ENCODE measurements at regions not wholly inside any gene's neighbourhood (a gene's known extent, or its start where the extent isn't known, plus 50 kb on each side); places are given as distances from the start of the nearest gene placed in this dataset.
"Not testable (repeated sequence)": the region's sequence is repeated elsewhere in the genome, so short reads cannot be mapped to it uniquely, and the experiment has no call there.

DNA sequence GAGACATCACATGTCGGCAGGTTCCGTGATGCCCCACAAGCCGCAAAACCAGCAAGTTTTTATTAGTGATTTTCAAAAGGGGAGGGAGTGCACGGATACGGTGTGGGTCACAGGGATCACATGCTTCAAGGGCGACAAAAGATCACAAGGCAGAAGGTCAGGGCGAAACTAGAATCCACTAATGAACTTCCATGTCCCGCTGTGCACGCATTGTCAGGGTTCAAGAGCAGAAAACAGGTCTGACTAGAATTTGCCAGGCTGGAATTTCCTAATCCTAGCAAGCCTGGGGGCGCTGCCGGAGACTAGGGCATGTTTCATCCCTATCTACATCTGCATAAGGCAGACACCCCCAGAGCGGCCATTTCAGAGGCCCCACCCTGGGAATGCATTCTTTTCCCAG, 225.2 kb downstream of the NPHP4 start:
- intact Hi-C loops (cut with micrococcal nuclease): not testable (repeated sequence)

DNA sequence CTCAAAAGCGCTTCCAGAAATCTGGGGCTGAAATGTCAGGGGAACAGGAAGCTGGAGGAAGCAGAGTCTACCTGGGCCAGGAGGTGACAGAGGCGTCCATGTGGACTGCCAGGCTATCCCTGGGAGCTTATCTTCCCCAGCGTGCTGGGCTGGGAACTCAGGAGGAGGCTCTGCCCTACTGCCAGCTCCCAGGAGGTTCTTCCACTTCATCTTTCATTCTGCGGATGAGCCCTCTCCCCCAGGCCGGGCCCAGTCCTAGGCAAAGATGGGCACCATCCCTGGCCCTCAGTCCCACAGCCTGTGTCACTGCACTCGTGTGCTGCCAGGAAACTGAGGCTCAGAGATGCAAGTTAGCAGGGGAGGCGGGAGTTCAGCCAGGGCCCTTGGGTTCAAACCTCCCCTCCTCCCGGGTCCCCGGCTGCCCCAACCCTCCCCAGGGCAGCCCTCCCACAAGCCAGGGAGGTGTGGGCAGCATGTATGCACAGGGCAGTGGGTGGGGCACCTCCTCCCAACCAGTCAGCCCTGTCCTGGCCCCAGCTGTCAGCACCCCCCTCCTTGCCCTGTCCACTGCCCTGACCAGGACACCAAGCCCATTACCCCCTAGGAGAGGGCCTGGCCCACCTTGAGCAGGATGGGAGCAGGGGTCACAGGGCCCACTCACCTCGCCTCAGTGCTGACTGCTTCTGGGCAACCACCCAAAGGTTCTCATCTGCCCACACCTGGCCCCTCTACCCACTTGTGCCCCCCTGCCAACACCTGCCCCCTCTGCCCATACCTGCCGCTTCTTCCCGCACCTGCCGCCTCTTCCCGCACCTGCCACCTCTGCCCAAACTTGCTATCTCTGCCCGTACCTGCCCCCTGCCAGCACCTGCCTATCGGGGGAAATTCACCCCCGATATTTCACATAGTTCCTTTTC, 226.0 kb downstream of the NPHP4 start:
- intact Hi-C loops (cut with micrococcal nuclease): no loop called here

GRCh38 chr1:5765483-5765882, 226.7 kb downstream of the NPHP4 start:
- intact Hi-C loops (cut with micrococcal nuclease): no loop called here

GRCh38 chr1:5764959-5765358, 227.3 kb downstream of the NPHP4 start:
- intact Hi-C loops (cut with micrococcal nuclease): no loop called here

DNA sequence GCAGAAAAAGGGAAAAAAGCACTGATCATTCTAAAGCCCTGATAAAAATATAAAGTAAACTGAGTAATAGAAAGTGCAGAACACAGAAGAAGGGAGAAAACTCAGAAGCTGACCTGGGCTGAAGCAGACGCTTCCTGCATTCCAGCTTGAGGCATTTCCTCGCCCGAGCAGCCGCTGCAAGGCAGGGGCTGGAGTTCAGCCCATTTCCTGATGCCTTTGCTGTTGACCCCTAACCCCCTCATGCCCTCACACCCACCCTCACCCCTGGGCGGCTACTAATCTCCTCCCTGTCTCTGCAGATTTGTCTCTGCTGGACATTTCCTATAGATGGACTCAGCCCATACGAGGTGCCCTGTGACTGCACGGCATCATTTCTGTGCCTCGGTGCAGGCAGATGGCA, 227.8 kb downstream of the NPHP4 start:
- intact Hi-C loops (cut with micrococcal nuclease): no loop called here

- intact Hi-C loops (cut with micrococcal nuclease): no loop called here
These were observed 228.4 kb downstream of the NPHP4 start for GRCh38 chr1:5763696-5764370.

DNA sequence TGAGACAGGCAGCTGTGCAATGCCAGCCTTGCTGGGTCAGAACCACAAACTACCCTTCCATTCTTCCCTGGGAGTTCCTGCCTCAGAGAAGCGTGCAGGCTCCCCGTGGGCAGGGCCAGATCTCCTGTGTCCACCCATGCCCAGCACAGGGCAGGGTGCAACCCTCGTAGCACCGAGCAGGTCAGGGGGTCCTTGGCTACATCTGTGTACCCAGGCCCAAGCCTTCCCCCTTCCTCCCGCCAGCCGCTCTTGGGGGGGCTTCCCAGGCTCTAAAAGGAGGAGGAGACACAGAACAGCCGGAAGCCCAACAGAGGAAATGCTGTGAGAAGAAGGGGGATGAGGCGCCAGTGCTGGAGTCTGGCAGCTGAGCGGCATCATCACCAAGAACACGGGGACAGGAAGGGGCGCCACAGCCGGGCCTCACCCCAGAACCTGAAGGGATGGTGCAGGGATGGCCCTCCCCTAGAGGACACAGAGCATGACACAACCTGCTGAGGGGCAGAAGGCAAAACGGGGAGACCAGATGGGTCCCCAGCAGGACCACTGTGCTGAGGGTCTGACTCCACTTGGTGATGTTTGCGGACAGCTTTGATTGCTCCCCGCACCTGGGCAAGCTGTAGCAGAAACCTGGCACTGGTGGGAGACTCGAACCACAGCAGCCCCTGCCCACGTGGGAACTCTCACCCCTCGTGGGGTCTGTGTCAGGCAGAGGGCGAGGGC, 233.2 kb downstream of the NPHP4 start:
- intact Hi-C loops (cut with micrococcal nuclease): no loop called here

GRCh38 chr1:5758000-5758858, 234.0 kb downstream of the NPHP4 start:
- intact Hi-C loops (cut with micrococcal nuclease): no loop called here

GRCh38 chr1:5757187-5757805, 234.9 kb downstream of the NPHP4 start:
- intact Hi-C loops (cut with micrococcal nuclease): no loop called here

DNA sequence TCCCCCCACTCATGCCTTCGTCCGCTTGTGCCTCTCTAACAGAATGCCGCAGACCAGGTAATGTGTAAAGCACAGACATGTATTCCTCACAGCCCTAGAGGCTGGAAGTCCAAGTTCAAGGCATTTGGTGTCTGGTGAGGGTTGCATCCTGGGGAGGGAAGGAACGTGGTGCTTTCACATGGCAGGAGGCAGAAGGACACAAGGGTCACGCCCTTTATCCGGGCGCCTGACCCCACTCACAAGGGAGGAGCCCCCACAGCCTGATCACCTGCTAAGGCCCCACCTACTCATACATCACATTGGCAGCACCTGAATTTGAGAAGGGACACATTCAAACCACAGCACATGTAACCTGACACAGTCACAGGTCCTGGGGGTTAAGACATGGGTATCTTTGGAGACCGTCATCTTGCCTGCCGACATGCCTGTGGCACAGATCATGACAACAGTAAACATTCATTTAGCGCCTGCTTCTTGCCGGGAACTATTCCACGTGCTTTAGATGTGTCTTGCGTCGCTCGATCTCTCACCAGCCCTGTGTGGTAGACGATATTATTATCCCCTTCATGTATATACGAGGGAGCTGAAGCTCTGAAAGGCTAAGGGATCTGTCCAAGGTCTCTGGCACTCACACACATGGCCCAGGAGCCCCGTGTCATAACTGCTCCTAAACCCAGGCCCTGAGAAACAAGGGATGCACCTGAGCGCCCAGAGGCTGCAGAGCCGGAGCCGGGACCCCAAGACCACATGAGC, 235.6 kb downstream of the NPHP4 start:
- intact Hi-C loops (cut with micrococcal nuclease): no loop called here

DNA sequence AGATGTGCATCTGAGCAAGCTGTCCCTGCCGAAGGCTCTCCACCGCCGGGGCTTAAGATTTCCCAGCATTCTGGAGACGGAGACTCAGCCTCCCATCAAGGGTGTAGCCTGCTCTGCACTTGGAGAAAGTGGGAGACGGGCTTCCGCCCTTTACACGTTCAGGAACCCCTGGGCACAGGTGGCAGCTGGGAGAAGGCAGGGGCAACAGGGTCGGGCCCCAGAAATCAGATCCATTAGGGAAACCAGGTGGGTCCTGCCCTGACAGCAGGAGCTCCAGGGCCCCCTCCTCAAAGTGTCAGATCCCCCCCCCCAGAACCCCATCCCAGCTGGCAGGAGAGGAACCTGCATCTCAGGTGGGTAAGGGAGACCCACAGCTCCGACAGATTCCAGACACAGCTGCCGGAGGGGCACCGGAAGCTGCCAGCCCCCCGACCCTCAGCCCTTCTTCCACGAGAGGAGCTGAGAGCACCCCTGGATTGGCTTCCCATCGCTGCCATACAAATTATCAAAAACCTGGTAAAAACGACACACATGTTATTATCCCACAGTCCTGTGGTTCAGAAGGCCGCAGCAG, 236.6 kb downstream of the NPHP4 start:
- intact Hi-C loops (cut with micrococcal nuclease): no loop called here

DNA sequence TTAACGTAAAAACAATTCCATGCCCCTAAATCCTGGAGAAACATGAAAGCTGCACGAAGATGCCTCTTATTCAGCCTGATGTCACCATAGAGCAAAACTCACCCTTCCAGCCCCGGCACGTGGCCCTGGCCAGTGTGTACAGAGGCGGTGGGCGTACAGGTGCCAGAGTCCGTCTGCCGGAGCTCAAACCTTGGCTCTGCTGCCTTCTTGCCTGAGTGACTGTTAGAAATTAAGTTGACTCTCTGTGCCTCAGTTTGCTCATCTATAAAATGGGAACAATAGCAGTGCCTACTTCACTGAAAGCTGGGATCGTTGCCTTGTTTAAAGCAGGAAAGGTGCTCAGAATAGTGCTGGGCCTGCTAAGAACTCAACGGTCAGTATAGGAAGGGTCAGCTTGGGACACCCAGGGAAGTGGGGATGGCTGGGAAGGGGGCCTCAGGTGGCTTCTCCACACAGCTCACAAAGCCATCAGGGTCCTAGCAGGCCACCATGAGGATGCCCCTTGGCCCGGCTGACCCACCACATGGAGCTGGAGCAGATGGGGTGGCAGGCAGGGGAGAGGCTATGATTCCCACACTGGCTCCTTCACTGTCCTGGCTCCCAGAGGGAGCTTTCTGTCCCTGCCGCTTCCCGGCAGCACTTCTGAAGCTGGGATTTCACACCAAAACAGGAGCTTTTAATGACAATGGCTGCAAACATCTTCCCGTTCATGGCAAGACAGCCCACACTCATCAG, 237.2 kb downstream of the NPHP4 start:
- intact Hi-C loops (cut with micrococcal nuclease): no loop called here

DNA sequence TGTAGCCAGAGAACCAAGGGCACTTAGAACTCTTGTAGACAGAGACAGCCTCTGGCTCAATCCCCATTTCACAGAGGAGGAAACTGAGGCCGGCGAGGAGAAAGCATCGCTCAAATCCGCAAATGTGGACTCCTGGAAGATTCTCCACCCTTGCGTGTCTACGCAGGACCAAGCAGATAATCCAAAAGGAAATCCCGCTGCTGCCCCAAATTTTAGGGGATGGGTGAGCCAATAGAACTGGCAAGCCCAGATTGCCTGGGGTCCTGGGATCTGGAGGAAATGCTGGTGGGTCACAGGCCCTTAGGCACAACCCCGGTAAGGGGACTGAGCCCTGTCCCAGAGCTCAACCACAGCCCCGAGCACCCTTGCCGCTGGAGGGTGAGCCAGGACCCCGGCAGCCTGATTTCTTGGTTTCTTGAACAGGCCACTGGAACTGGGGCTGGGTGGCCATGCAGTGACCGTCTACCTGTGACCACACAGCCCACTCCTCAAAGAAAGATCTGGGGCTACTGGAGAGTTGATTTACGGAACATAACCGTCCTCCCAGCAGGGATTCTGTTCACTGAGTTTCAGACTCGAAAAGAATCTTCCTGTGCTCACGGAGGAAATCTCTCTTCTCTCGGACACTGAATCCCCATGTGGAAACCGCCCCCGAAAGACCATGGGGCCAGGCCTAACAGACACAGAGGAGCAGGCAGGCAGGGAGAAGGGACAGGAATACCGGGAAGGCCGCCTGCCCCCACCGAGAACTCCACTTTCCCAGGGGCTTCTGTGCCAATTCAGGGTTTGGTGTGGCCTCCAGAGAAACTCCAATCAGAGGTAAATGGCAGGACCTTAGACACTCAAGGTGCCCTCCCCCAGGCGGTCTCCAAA, 238.4 kb downstream of the NPHP4 start:
- intact Hi-C loops (cut with micrococcal nuclease): no loop called here

- intact Hi-C loops (cut with micrococcal nuclease): no loop called here
These were observed 239.3 kb downstream of the NPHP4 start for GRCh38 chr1:5752746-5753548.

- intact Hi-C loops (cut with micrococcal nuclease): no loop called here
These were observed 240.1 kb downstream of the NPHP4 start for GRCh38 chr1:5751833-5752745.

DNA sequence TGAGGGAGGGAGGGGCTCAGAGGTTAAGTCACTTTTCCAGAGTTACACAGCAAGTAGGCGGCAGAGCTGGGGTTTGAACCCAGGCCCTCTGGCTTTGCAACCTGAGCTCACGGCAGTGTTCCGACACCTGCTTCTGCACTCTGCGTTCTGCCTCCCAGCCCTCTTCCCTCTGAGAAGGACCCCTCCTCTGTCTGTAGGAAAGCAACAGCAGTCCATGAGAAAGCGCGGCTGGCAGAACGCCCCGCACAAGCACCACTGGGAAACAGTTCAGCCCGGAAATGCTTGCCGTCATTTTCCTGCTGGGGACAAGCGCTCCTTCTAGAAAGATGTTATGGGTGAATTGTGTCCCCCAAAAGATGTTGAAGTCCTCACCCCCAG, 241.1 kb downstream of the NPHP4 start:
- intact Hi-C loops (cut with micrococcal nuclease): no loop called here

All from T-helper 1 cell treated with Interleukin-12 subunit alpha and Interleukin-12 subunit beta and Interleukin-4 antibody, amounts not matched to agents 30 ng/mL and 1 ng/mL, for 36 hours (primary cell).